ENCODE measurements at regions not wholly inside any gene's neighbourhood (a gene's known extent, or its start where the extent isn't known, plus 50 kb on each side); places are given as distances from the start of the nearest gene placed in this dataset.
A peak's percentile ranks its signal among the peaks of the same experiment; 100 is the strongest.

DNA sequence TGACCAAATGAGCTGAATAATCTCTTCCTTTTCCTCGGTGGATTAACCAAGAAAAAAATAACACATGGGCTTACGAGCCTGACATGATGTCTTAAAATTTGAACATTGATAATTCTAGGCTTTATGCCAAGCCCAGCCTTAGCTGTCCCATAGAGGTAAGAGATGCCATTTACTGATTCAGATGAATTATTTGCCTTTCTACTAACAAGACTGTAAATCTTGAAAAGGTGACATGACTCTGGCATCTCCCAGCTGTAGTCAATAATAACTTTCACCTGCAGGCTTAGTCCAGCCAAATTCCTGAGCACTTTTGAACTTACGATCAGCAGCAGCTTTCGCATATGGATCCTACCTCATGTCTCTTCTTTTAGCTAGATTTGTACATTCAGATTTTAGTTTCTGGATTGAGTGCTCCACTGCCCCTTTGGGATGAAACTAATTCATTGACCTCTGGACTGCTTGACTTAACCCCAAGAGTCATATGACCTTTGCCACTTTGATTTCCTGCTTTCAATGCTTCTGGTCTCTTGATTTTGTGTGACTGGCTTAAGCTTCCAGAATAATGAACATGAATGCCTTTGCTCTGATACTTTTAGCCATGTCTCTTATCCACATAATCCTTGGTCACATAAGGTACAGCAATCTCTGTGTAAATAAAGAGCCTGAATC is 876.4 kb upstream of the SLIT2 start:
- Histone ChIP-seq H3K9me3 (no peaks in the 10 kb centered on the region), H3K4me3 (no peak overlapping the region), H3K27me3 (no peaks in the 10 kb centered on the region), H3K4me1 (no peaks in the 10 kb centered on the region), H3K27ac (no peak overlapping the region), H3K36me3 (no peaks in the 10 kb centered on the region)
- TF ChIP-seq, protein P1, sequence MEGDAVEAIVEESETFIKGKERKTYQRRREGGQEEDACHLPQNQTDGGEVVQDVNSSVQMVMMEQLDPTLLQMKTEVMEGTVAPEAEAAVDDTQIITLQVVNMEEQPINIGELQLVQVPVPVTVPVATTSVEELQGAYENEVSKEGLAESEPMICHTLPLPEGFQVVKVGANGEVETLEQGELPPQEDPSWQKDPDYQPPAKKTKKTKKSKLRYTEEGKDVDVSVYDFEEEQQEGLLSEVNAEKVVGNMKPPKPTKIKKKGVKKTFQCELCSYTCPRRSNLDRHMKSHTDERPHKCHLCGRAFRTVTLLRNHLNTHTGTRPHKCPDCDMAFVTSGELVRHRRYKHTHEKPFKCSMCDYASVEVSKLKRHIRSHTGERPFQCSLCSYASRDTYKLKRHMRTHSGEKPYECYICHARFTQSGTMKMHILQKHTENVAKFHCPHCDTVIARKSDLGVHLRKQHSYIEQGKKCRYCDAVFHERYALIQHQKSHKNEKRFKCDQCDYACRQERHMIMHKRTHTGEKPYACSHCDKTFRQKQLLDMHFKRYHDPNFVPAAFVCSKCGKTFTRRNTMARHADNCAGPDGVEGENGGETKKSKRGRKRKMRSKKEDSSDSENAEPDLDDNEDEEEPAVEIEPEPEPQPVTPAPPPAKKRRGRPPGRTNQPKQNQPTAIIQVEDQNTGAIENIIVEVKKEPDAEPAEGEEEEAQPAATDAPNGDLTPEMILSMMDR (IDR thresholded peaks at IDR 0.05), result no peak
- no peak for TF ChIP-seq POLR2A (IDR thresholded peaks at IDR 0.05)
- intact Hi-C loops (cut with DNase I), result no loop called here
- WGBS, 2 donors, result 37 to 55% methylated on average over 4 of the region's 4 CpGs
- DNase-seq, result no peak

DNA sequence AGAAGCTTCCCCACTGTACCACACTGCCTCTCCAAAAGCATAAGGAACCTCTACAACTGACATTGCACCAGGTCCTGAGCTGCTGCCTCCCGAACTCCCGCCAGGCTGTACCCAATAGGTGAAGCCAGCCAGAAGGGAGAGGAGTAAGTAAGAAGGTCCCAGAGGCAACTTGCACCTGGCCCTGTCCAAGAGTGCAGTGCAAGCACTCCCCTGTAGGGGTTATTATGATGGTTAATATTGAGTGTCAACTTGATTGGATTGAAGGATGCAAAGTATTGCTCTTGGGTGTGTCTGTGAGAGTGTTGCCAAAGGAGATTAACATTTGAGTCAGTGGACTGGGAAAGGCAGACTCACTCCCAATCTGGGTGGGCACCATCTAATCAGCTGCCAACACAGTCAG is 879.3 kb upstream of the SLIT2 start:
- no peak overlapping the region for H3K27ac ChIP-seq
- H3K36me3 ChIP-seq, result no peaks in the 10 kb centered on the region
- 58 to 84% methylated on average over 2 of the region's 2 CpGs for WGBS, 2 donors
- TF ChIP-seq, protein P1 (IDR thresholded peaks at IDR 0.05), result peak in 1 of 6 experiments; percentile 10
- no peak for TF ChIP-seq POLR2A (IDR thresholded peaks at IDR 0.05)
- H3K4me3 ChIP-seq, result no peak overlapping the region
- DNase-seq, result no peak
- intact Hi-C loops (cut with DNase I), result no loop called here
- no peaks in the 10 kb centered on the region for H3K4me1 ChIP-seq
- no peaks in the 10 kb centered on the region for H3K27me3 ChIP-seq
- H3K9me3 ChIP-seq, result no peaks in the 10 kb centered on the region

DNA sequence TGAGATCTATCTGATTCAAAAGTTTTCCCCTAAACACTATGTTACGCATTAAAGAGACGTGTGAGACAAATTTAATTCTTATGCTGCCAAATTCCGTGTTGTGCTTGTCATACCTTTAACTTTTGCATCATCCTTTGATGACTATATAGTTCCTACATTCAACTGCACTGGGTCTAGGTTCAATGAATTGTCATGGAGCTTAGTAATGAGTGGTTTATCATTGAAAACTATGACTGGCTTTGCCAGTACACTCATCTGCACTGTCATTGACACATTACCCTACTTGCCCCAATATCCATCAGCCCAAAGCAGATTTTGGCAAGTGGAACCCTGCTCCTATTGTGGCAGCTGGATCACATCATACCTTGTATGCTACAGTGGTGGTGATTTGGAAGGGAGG is 882.9 kb upstream of the SLIT2 start:
- H3K36me3 ChIP-seq, result no peaks in the 10 kb centered on the region
- TF ChIP-seq, protein P1 (IDR thresholded peaks at IDR 0.05), result no peak
- no peak for TF ChIP-seq POLR2A (IDR thresholded peaks at IDR 0.05)
- no peak overlapping the region for H3K4me3 ChIP-seq
- intact Hi-C loops (cut with DNase I), result no loop called here
- H3K9me3 ChIP-seq, result no peaks in the 10 kb centered on the region
- H3K27me3 ChIP-seq, result no peaks in the 10 kb centered on the region
- no peak overlapping the region for H3K27ac ChIP-seq
- H3K4me1 ChIP-seq, result no peaks in the 10 kb centered on the region
- WGBS, 2 donors, result 65 to 77% methylated on average over 3 of the region's 3 CpGs
- no peak for DNase-seq

DNA sequence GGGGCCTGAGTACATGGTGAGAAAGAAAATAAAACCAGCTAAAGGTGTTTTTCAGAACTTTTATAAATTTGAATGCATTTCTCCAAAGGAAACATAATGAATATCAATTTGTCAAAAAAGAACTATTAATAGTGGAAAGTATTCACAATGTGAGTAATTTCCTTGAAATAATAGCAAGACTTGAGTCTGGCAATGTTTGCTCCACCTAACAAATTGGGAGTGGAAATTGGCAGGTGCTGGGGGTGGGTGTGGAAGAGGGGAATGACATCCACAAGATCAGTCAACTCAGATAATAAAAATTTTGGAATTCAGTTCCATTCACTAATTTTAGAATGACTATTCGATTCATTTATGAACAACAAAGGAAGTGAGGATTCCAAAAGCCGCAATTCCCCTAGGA is 884.8 kb upstream of the SLIT2 start:
- no peaks in the 10 kb centered on the region for H3K36me3 ChIP-seq
- H3K4me1 ChIP-seq, result no peaks in the 10 kb centered on the region
- TF ChIP-seq, protein P1 (IDR thresholded peaks at IDR 0.05), result no peak
- TF ChIP-seq POLR2A (IDR thresholded peaks at IDR 0.05), result no peak
- H3K4me3 ChIP-seq, result no peak overlapping the region
- no peak overlapping the region for H3K27ac ChIP-seq
- no peaks in the 10 kb centered on the region for H3K9me3 ChIP-seq
- no peak for DNase-seq
- H3K27me3 ChIP-seq, result no peaks in the 10 kb centered on the region
- intact Hi-C loops (cut with DNase I), result no loop called here
- WGBS, 2 donors, result 53 to 75% methylated on average over 2 of the region's 2 CpGs

DNA sequence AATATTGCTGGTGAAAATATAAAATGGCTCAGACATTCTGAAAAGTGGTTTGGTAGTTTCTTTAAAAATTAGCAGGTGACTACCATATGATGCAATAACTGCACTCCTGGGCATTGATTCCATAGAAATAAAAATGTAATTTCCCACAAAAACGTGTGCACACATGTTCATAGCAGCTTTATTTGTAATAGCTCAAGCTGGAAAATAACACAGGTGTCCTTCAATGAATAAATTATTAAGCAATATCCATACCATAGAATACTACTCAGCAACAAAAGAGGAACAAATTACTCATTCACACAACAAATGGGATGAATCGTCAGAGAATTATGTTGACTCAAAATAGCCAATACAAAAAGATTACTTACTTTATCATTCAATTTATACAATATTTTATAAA is 893.7 kb upstream of the SLIT2 start:
- no peaks in the 10 kb centered on the region for H3K36me3 ChIP-seq
- WGBS, 2 donors, result 20 to 25% methylated on average over 2 of the region's 2 CpGs
- H3K9me3 ChIP-seq, result no peaks in the 10 kb centered on the region
- no peak overlapping the region for H3K27ac ChIP-seq
- no peaks in the 10 kb centered on the region for H3K27me3 ChIP-seq
- no peaks in the 10 kb centered on the region for H3K4me1 ChIP-seq
- TF ChIP-seq, protein P1 (IDR thresholded peaks at IDR 0.05), result no peak
- intact Hi-C loops (cut with DNase I), result no loop called here
- H3K4me3 ChIP-seq, result no peak overlapping the region
- no peak for DNase-seq

Measured in esophagus squamous epithelium (tissue), 5 donors.